ENCODE measurements at regions not wholly inside any gene's neighbourhood (a gene's known extent, or its start where the extent isn't known, plus 50 kb on each side); places are given as distances from the start of the nearest gene placed in this dataset.

DNA sequence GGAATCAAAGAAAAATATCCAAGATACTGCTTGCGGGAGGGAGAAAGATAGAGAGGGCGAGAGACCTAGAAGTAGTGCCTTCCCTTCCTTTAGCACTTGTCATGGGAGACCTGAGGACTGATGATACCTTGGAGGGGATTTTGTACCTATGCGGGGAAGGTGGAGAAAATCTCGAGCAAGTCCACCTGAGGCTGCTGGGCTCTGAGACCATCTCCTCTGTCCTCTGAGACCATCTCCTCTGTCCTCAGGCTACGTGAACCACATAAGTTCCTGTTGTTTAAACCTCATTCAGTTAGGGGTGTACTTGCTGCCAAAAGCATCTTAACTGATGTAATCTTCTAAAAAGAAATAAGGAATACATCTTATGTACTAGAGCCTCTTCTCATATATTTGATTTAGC is 164.9 kb downstream of the NR2F2 start:
- no peaks in the 10 kb centered on the region for H3K9me3 ChIP-seq (ENCODE audit: control insufficient read depth, insufficient read depth, low read length)
- no peak overlapping the region for H3K4ac ChIP-seq (ENCODE audit: low read depth, low read length)
- no peak overlapping the region for H4K5ac ChIP-seq (ENCODE audit: low read depth, low read length)
- H3K9me1 ChIP-seq (ENCODE audit: insufficient read depth, low read length) = no peaks in the 10 kb centered on the region
- H3K23ac ChIP-seq (ENCODE audit: low read depth, low read length) = no peak overlapping the region
- no peak for ATAC-seq (ENCODE audit: low read depth)
- no peaks in the 10 kb centered on the region for H3K4me1 ChIP-seq (ENCODE audit: control insufficient read depth, insufficient read depth, low read length)
- H4K8ac ChIP-seq (ENCODE audit: low read depth in 2 of 2, low read length in 2 of 2) = no peak overlapping the region
- POLR2A ChIA-PET (ENCODE audit: unreplicated experiment) = no interaction called here
- H2BK20ac ChIP-seq (ENCODE audit: low read depth, low read length) = no peak overlapping the region
- WGBS, 2 experiments (ENCODE audit: extremely low coverage in 2 of 2, insufficient read length in 1 of 2) = 40% methylated on average over 1 of the region's 5 CpGs; no CpG with 5 or more reads in 1 of the 2 experiments
- no peaks in the 10 kb centered on the region for H3K36me3 ChIP-seq (ENCODE audit: control insufficient read depth, insufficient read depth, low read length)
- no peak overlapping the region for H2AK9ac ChIP-seq (replicated peaks; ENCODE audit: low read depth, low read length, poor library complexity)
- no peak overlapping the region for H2BK120ac ChIP-seq (ENCODE audit: low read depth, low read length)
- no peak overlapping the region for H3K4me2 ChIP-seq (ENCODE audit: low read depth, low read length)
- no peak overlapping the region for H2BK5ac ChIP-seq (ENCODE audit: low read depth, low read length, poor library complexity, severe bottlenecking)
- H3K4me3 ChIP-seq (ENCODE audit: insufficient read depth, low read depth, low read length) = no peak overlapping the region
- TF ChIP-seq FOS (IDR thresholded peaks at IDR 0.05; ENCODE audit: low read depth, low read length) = no peak
- no peak for TF ChIP-seq BHLHE40 (IDR thresholded peaks at IDR 0.05; ENCODE audit: low read depth, low read length)
- no peak for TF ChIP-seq RCOR1 (IDR thresholded peaks at IDR 0.05; ENCODE audit: insufficient replicate concordance, low read length)
- TF ChIP-seq, protein P1, sequence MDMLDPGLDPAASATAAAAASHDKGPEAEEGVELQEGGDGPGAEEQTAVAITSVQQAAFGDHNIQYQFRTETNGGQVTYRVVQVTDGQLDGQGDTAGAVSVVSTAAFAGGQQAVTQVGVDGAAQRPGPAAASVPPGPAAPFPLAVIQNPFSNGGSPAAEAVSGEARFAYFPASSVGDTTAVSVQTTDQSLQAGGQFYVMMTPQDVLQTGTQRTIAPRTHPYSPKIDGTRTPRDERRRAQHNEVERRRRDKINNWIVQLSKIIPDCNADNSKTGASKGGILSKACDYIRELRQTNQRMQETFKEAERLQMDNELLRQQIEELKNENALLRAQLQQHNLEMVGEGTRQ (IDR thresholded peaks at IDR 0.05; ENCODE audit: low read depth, low read length) = no peak
- TF ChIP-seq MAZ (IDR thresholded peaks at IDR 0.05; ENCODE audit: borderline replicate concordance, low read depth, low read length) = no peak
- TF ChIP-seq, protein P2, sequence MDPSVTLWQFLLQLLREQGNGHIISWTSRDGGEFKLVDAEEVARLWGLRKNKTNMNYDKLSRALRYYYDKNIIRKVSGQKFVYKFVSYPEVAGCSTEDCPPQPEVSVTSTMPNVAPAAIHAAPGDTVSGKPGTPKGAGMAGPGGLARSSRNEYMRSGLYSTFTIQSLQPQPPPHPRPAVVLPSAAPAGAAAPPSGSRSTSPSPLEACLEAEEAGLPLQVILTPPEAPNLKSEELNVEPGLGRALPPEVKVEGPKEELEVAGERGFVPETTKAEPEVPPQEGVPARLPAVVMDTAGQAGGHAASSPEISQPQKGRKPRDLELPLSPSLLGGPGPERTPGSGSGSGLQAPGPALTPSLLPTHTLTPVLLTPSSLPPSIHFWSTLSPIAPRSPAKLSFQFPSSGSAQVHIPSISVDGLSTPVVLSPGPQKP (IDR thresholded peaks at IDR 0.05; ENCODE audit: borderline replicate concordance, low read depth, low read length) = no peak
- TF ChIP-seq NFE2L2 (IDR thresholded peaks at IDR 0.05; ENCODE audit: low read depth, low read length) = no peak
- TF ChIP-seq SMC3 (IDR thresholded peaks at IDR 0.05; ENCODE audit: low read depth, low read length) = no peak
- no peak for TF ChIP-seq MAFK (IDR thresholded peaks at IDR 0.05; ENCODE audit: low read depth, low read length)
- TF ChIP-seq, protein P3, sequence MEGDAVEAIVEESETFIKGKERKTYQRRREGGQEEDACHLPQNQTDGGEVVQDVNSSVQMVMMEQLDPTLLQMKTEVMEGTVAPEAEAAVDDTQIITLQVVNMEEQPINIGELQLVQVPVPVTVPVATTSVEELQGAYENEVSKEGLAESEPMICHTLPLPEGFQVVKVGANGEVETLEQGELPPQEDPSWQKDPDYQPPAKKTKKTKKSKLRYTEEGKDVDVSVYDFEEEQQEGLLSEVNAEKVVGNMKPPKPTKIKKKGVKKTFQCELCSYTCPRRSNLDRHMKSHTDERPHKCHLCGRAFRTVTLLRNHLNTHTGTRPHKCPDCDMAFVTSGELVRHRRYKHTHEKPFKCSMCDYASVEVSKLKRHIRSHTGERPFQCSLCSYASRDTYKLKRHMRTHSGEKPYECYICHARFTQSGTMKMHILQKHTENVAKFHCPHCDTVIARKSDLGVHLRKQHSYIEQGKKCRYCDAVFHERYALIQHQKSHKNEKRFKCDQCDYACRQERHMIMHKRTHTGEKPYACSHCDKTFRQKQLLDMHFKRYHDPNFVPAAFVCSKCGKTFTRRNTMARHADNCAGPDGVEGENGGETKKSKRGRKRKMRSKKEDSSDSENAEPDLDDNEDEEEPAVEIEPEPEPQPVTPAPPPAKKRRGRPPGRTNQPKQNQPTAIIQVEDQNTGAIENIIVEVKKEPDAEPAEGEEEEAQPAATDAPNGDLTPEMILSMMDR (conservative IDR thresholded peaks at IDR 0.05; ENCODE audit: low read depth, low read length) = no peak
- no peak for TF ChIP-seq CEBPB (IDR thresholded peaks at IDR 0.05; ENCODE audit: low read depth, low read length)
- no peak for TF ChIP-seq POLR2A (IDR thresholded peaks at IDR 0.05; ENCODE audit: low read depth, low read length)
- no peak for TF ChIP-seq MXI1 (IDR thresholded peaks at IDR 0.05; ENCODE audit: borderline replicate concordance, low read depth, low read length)
- TF ChIP-seq CHD1 (IDR thresholded peaks at IDR 0.05; ENCODE audit: low read depth, low read length) = no peak
- no peak for TF ChIP-seq RFX5 (IDR thresholded peaks at IDR 0.05; ENCODE audit: low read depth, low read length)
- TF ChIP-seq RAD21 (IDR thresholded peaks at IDR 0.05; ENCODE audit: low read length) = no peak
- BruUV-seq (replicated peaks) = no TSS peak
- no peaks in the 10 kb centered on the region for H4K20me1 ChIP-seq (ENCODE audit: insufficient read depth, low read length)
- intact Hi-C loops (cut with micrococcal nuclease) (no loop called here), dilution Hi-C loops (cut with HindIII; ENCODE audit: low sequenced_read_pairs, unreplicated experiment) (no loop called here), in situ Hi-C loops (cut with MboI; ENCODE audit: low sequenced_read_pairs) (no loop called here)
- H3K18ac ChIP-seq (ENCODE audit: low read depth, low read length) = no peak overlapping the region
- no peak overlapping the region for H3K14ac ChIP-seq (replicated peaks; ENCODE audit: low read depth, low read length)
- H4K91ac ChIP-seq (ENCODE audit: insufficient read depth, low read depth, low read length) = no peak overlapping the region
- no peaks in the 10 kb centered on the region for H3K27me3 ChIP-seq (ENCODE audit: control insufficient read depth, insufficient read depth, low read length)
- H2BK15ac ChIP-seq (ENCODE audit: low read depth, low read length) = no peak overlapping the region
- H3K9ac ChIP-seq (ENCODE audit: low read depth, low read length) = no peak overlapping the region
- no peak overlapping the region for H3K27ac ChIP-seq (ENCODE audit: insufficient read depth, low read length)
- H2AFZ ChIP-seq (replicated peaks; ENCODE audit: low read length, poor library complexity) = no peak overlapping the region
- H3K56ac ChIP-seq (ENCODE audit: extremely low read depth, insufficient read depth, low read length) = no peak overlapping the region
- no peak for DNase-seq
- H2AK5ac ChIP-seq (ENCODE audit: low read depth, low read length) = no peak overlapping the region
- H3K79me1 ChIP-seq (ENCODE audit: low read depth in 1 of 2, low read length in 2 of 2) = no peaks in the 10 kb centered on the region
- CTCF ChIA-PET = no interaction called here

Measured in IMR-90 (cell line).